ENCODE measurements at regions not wholly inside any gene's neighbourhood (a gene's known extent, or its start where the extent isn't known, plus 50 kb on each side); places are given as distances from the start of the nearest gene placed in this dataset.

DNA sequence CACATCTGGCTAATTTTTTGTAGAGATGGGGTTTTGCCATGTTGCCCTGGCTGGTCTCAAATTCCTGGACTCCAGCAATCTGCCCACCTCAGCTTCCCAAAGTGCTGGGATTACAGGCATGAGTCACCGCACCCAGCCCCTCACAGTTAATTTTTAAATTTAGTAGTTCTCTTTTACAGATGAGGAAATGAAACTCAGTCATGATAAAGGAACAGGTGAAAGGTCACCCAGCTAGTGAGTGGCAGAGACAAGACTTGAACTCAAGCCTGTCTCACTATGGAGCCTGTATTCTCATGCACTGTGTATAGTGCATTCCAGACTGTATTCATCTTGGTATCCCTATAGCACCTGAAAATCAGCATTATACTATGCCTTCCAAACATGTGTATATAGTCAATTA lies 77.1 kb upstream of the WSB1 start:
- TF ChIP-seq, protein P1, sequence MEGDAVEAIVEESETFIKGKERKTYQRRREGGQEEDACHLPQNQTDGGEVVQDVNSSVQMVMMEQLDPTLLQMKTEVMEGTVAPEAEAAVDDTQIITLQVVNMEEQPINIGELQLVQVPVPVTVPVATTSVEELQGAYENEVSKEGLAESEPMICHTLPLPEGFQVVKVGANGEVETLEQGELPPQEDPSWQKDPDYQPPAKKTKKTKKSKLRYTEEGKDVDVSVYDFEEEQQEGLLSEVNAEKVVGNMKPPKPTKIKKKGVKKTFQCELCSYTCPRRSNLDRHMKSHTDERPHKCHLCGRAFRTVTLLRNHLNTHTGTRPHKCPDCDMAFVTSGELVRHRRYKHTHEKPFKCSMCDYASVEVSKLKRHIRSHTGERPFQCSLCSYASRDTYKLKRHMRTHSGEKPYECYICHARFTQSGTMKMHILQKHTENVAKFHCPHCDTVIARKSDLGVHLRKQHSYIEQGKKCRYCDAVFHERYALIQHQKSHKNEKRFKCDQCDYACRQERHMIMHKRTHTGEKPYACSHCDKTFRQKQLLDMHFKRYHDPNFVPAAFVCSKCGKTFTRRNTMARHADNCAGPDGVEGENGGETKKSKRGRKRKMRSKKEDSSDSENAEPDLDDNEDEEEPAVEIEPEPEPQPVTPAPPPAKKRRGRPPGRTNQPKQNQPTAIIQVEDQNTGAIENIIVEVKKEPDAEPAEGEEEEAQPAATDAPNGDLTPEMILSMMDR (conservative IDR thresholded peaks at IDR 0.05 in 1 of 2, IDR thresholded peaks at IDR 0.05 in 1 of 2; ENCODE audit: low read depth in 1 of 2, low read length in 2 of 2) = no peak
- no peak for TF ChIP-seq EZH2 (IDR thresholded peaks at IDR 0.05; ENCODE audit: low read length, missing control alignments)

Data from fibroblast of lung (primary cell).